ENCODE measurements at regions not wholly inside any gene's neighbourhood (a gene's known extent, or its start where the extent isn't known, plus 50 kb on each side); places are given as distances from the start of the nearest gene placed in this dataset.

DNA sequence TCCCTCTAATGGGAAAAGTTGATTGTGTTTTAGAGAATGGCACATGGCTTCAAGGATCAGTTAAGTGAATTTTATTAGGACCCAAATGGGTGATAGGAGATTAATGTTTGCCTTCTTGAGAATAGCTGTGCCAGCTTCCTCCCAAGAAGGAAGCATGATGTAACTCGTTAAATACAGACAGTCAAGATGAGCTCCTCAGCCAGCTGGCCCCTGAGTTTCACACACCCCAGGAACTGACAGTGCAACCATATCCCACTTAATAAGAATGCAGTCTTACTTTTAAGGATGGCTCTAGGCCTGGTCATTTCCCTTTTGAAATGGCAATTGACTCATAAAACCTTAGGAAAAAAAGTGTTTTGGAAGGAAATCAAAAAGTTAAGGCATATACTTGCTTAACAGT is 472.8 kb upstream of the KCNMB2 start:
- TF ChIP-seq YY1 (IDR thresholded peaks at IDR 0.05) (no peak), GABPA (IDR thresholded peaks at IDR 0.05 in 1 of 2, conservative IDR thresholded peaks at IDR 0.05 in 1 of 2) (no peak), FOXA1 (IDR thresholded peaks at IDR 0.05) (no peak), CTCF (IDR thresholded peaks at IDR 0.05; ENCODE audit: low read depth, low read length, missing input control) (no peak), SP1 (IDR thresholded peaks at IDR 0.05) (no peak), TAF1 (conservative IDR thresholded peaks at IDR 0.05) (no peak), HNF4G (IDR thresholded peaks at IDR 0.05) (no peak), JUND (IDR thresholded peaks at IDR 0.05) (no peak), RAD21 (IDR thresholded peaks at IDR 0.05) (no peak)
- TF ChIP-seq, protein P1, sequence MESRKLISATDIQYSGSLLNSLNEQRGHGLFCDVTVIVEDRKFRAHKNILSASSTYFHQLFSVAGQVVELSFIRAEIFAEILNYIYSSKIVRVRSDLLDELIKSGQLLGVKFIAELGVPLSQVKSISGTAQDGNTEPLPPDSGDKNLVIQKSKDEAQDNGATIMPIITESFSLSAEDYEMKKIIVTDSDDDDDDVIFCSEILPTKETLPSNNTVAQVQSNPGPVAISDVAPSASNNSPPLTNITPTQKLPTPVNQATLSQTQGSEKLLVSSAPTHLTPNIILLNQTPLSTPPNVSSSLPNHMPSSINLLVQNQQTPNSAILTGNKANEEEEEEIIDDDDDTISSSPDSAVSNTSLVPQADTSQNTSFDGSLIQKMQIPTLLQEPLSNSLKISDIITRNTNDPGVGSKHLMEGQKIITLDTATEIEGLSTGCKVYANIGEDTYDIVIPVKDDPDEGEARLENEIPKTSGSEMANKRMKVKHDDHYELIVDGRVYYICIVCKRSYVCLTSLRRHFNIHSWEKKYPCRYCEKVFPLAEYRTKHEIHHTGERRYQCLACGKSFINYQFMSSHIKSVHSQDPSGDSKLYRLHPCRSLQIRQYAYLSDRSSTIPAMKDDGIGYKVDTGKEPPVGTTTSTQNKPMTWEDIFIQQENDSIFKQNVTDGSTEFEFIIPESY (IDR thresholded peaks at IDR 0.05), result no peak
- TF ChIP-seq, protein P2, sequence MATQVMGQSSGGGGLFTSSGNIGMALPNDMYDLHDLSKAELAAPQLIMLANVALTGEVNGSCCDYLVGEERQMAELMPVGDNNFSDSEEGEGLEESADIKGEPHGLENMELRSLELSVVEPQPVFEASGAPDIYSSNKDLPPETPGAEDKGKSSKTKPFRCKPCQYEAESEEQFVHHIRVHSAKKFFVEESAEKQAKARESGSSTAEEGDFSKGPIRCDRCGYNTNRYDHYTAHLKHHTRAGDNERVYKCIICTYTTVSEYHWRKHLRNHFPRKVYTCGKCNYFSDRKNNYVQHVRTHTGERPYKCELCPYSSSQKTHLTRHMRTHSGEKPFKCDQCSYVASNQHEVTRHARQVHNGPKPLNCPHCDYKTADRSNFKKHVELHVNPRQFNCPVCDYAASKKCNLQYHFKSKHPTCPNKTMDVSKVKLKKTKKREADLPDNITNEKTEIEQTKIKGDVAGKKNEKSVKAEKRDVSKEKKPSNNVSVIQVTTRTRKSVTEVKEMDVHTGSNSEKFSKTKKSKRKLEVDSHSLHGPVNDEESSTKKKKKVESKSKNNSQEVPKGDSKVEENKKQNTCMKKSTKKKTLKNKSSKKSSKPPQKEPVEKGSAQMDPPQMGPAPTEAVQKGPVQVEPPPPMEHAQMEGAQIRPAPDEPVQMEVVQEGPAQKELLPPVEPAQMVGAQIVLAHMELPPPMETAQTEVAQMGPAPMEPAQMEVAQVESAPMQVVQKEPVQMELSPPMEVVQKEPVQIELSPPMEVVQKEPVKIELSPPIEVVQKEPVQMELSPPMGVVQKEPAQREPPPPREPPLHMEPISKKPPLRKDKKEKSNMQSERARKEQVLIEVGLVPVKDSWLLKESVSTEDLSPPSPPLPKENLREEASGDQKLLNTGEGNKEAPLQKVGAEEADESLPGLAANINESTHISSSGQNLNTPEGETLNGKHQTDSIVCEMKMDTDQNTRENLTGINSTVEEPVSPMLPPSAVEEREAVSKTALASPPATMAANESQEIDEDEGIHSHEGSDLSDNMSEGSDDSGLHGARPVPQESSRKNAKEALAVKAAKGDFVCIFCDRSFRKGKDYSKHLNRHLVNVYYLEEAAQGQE (IDR thresholded peaks at IDR 0.05), result no peak
- TF ChIP-seq, protein P3, sequence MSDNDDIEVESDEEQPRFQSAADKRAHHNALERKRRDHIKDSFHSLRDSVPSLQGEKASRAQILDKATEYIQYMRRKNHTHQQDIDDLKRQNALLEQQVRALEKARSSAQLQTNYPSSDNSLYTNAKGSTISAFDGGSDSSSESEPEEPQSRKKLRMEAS (IDR thresholded peaks at IDR 0.05), result no peak
